G401.6 (cell line): ENCODE measurements at regions not wholly inside any gene's neighbourhood (a gene's known extent, or its start where the extent isn't known, plus 50 kb on each side); places are given as distances from the start of the nearest gene placed in this dataset.

Source experiments
- FAIRE-seq: peaks from 2 replicates; lab custom pipeline; 2012; peaks lifted over from hg19 to GRCh38; lab: Jason Lieb, UNC

DNA sequence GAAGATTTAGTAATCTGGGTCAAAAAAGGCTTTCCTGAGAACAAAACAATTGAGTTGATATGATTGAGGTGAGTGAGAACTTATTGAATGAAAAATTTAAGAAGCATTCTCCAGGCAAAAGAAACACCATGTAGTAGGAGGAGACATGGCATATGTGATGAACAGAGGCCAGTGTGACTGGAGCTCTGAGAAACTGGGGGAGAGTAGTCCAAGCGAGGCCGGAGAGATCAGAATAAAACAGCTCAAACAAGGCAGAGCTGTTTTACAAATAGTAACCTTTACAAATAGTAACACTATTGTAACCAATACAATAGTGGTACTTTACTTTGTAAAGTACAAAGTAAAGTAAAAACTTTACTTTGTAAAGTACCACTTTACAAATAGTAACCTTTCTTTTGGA is 1159.1 kb downstream of the PCDH9 start:
- no peak for FAIRE-seq

- FAIRE-seq: no peak
Measured at GRCh38 chr13:66069570-66069969, 1160.6 kb downstream of the PCDH9 start.

DNA sequence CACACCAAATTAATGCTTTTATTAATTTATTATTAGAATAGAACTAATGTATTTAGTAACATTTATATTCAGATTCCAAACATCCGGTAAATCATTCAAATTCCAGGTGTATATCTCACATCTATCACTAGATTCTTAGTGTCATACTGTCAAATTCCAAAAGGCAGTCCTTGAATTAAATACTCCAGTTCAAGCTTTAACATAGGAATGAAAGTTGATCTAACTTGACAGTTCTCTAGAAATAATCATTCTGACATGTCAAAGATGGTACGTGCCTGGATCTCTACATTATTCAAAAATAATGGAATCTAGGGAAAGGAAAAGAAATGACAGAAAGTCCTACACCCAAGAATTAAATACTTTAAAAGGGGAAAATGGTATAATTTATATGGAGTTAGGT is 1161.5 kb downstream of the PCDH9 start:
- FAIRE-seq: no peak

GRCh38 chr13:66048888-66049287 is 1181.2 kb downstream of the PCDH9 start:
- FAIRE-seq: no peak

GRCh38 chr13:66040506-66040905 is 1189.6 kb downstream of the PCDH9 start:
- no peak for FAIRE-seq

GRCh38 chr13:66037096-66037495 is 1193.0 kb downstream of the PCDH9 start:
- FAIRE-seq: no peak

GRCh38 chr13:66036636-66037035 is 1193.5 kb downstream of the PCDH9 start:
- no peak for FAIRE-seq

DNA sequence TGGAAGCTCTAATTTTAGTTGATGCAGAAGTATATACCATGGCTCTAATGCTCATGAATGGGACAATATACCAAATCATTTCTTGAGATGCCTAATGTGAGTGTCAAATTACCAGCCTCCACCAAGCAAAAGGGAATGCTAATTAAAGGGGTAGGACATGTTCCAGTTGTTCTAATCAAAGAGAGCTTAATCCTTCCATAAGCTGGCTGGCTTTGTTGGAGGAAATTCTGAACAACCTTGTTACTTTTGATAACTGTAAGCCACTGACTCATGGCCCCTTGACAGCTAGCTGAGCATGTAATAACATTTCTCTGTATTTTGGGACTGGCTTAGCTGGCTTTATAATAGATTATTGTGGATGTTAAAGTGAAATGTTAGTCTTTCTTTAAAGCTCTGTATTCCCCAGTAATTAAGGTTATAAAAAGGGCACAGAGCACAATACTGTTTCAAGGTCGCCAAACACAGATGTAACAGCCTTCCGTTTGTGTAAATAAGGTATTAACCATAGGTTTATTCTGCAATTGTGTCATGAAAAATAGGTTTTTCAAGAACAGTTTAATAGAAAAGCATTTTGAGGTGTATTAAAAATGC is 1194.0 kb downstream of the PCDH9 start:
- FAIRE-seq: no peak

DNA sequence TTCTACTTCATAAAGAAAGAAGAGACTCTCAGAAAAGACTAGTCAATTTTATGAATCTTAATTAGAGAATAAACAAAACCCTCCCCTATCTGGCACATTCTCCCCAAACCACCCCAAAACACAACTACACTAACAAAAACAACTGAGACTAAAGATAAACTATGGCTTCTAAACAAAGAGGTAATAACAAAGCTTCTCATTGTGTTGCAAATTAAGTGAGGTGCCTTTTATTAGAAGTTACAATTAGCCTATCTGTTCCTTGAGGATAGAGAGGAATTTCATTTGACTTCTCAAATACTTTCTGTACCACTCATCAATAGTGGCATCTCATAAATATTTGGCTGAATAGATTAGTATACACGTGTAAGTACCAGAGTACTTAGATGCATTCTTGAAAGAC is 1196.2 kb downstream of the PCDH9 start:
- no peak for FAIRE-seq

GRCh38 chr13:66021846-66022245 is 1208.3 kb downstream of the PCDH9 start:
- FAIRE-seq: no peak

GRCh38 chr13:66014771-66015170 is 1215.4 kb downstream of the PCDH9 start:
- FAIRE-seq: no peak

DNA sequence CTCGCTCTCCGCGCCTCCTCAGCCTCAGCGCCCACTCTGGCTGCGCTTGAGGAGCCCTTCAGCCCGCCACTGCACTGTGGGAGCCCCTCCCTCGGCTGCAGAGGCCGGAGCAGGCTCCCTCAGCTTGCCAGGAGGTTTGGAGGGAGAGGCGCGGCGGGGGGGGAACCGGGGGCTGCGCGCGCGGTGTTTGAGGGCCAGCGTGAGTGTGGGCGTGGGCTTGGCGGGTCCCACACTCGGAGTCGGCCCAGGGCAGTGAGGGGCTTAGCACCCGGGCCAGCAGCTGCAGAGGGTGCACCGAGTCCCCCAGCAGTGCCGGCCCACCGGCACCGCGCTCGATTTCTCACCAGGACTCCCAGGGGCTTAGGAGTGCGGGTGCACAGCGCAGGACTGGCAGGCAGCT is 1220.9 kb downstream of the PCDH9 start:
- no peak for FAIRE-seq

- FAIRE-seq: no peak
Measured at GRCh38 chr13:66003558-66003957, 1226.6 kb downstream of the PCDH9 start.

DNA sequence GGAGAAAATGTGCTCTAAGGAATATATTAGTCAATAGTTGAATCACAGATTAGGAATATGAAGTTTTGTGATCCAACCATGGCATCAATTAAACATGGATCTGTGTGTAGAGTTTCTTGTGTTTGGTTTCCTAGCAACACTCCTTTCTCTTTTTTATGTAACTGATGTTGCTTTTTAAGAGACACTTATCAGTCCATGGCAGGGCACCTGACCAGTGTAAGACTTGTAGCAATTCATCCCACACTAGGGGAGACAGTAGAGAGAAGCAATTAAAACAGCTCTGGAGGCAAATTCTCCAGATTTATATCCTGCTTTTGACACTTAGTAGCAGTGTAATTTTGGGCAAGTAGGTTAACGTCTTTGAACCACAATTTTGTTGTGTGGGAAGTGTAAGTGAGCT is 1229.0 kb downstream of the PCDH9 start:
- no peak for FAIRE-seq

- no peak for FAIRE-seq
Measured at GRCh38 chr13:65999411-65999810, 1230.7 kb downstream of the PCDH9 start.

- FAIRE-seq: no peak
Measured at GRCh38 chr13:65990684-65991083, 1239.5 kb downstream of the PCDH9 start.

GRCh38 chr13:65985612-65986011 is 1244.5 kb downstream of the PCDH9 start:
- FAIRE-seq: peak; percentile 68

DNA sequence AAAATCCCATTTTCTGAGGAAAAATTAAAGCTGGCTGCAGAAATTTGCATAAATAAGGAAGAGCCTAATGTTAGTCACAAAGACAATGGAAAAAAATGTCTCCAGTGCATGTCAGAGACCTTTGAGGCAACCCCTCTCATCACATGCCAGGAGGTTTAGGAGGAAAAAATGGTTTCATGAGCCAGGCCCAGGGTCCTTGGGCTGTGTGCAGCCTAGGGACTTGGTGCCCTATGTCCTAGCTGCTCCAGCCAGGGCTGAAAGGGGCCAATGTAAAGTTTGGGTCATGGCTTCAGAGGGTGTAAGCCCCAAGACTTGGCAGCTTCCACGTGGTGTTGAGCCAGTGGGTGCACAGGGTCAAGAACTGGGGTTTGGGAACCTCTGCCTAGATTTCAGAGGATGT is 1252.6 kb downstream of the PCDH9 start:
- FAIRE-seq: no peak

DNA sequence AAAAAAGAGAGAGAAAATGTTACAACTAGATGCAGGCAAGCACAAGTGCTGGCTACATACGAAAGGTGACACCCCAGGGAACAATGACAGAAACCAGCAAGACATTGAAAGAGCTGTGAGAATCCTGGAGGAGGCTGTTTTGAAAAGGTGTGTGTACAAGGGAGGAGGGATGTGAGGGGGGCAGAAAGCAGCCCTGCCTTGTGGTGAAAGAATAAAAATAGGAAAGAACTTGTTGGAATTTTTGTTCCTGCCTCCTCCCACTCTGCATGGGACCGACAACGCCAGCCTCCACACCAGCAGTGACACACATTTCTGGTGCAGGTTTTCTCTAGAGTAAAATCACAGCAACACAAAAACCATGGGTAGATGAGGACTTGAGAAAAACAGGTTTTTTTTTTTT is 1258.6 kb downstream of the PCDH9 start:
- no peak for FAIRE-seq

GRCh38 chr13:65966991-65967451 is 1263.1 kb downstream of the PCDH9 start:
- peak; percentile 96 for FAIRE-seq

- FAIRE-seq: no peak
Measured at GRCh38 chr13:65965501-65965900, 1264.6 kb downstream of the PCDH9 start.

GRCh38 chr13:65964672-65965071 is 1265.5 kb downstream of the PCDH9 start:
- no peak for FAIRE-seq

- no peak for FAIRE-seq
Measured at GRCh38 chr13:65959305-65959704, 1270.8 kb downstream of the PCDH9 start.

GRCh38 chr13:65946387-65946786 is 1283.7 kb downstream of the PCDH9 start:
- FAIRE-seq: no peak

- no peak for FAIRE-seq
Measured at GRCh38 chr13:65943708-65944107, 1286.4 kb downstream of the PCDH9 start.
